Esophagus muscularis mucosa (tissue), 4 donors: ENCODE measurements at regions not wholly inside any gene's neighbourhood (a gene's known extent, or its start where the extent isn't known, plus 50 kb on each side); places are given as distances from the start of the nearest gene placed in this dataset.

ENCODE experiments used
- EP300 ChIP-seq: sonication (generic); formaldehyde crosslinking; IDR thresholded peaks from one replicate; pipeline ENCODE4 v1.6.1; 2017; ENCODE audit warnings: antibody characterized with exemption
- POLR2A ChIP-seq: fragments of 450-650 bp; IDR thresholded peaks from one replicate; pipeline ENCODE4 v1.6.1; 2017; ENCODE audit warnings: antibody characterized with exemption, moderate library complexity, mild to moderate bottlenecking, low read depth
- POLR2AphosphoS5 ChIP-seq, 2 donors: sonication (generic); formaldehyde crosslinking; IDR thresholded peaks; one replicate each; pipeline ENCODE4 v1.6.1; 2017; ENCODE audit warnings: antibody characterized with exemption in 2 of 2
- TF ChIP-seq, protein P1 (sequence below), 3 experiments: fragments of 200-600 bp in 2 of 3; fragments of 450-650 bp in 1 of 3; sonication (generic) in 2 of 3; IDR thresholded peaks; one replicate each; pipeline ENCODE4 v1.5.1; 2017 to 2019; ENCODE audit warnings: antibody characterized with exemption in 3 of 3, mild to moderate bottlenecking in 2 of 3, moderate library complexity in 1 of 3

DNA sequence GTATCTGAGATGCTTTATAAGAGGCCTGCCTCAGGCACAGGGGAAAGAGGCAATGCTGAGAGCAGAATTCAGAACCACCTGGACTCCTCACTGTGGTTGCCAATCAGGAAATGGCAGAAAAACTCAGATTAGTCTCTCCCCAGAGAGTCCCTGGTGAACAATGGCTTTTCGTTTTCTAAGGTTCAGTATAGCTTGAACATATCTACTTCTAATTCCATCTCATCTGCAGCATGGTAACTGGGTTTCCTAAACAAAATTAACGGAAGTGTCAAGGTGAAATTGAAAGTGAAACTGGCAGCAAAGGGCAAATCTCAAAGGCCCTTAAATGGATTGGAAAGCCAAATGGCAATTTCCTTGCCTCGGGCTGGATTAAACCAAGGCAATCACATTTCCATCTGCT, 480.2 kb upstream of the ACVR2A start:
- TF ChIP-seq POLR2AphosphoS5 (IDR thresholded peaks at IDR 0.05) (no peak), POLR2A (no peak), EP300 (no peak)
- TF ChIP-seq, protein P1, sequence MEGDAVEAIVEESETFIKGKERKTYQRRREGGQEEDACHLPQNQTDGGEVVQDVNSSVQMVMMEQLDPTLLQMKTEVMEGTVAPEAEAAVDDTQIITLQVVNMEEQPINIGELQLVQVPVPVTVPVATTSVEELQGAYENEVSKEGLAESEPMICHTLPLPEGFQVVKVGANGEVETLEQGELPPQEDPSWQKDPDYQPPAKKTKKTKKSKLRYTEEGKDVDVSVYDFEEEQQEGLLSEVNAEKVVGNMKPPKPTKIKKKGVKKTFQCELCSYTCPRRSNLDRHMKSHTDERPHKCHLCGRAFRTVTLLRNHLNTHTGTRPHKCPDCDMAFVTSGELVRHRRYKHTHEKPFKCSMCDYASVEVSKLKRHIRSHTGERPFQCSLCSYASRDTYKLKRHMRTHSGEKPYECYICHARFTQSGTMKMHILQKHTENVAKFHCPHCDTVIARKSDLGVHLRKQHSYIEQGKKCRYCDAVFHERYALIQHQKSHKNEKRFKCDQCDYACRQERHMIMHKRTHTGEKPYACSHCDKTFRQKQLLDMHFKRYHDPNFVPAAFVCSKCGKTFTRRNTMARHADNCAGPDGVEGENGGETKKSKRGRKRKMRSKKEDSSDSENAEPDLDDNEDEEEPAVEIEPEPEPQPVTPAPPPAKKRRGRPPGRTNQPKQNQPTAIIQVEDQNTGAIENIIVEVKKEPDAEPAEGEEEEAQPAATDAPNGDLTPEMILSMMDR (IDR thresholded peaks at IDR 0.05) = no peak
